Right atrium auricular region (tissue), 2 donors: ENCODE measurements at regions not wholly inside any gene's neighbourhood (a gene's known extent, or its start where the extent isn't known, plus 50 kb on each side); places are given as distances from the start of the nearest gene placed in this dataset.

ENCODE experiments used
- DNase-seq: peaks from one replicate; pipeline ENCODE4 v3.0.0-alpha.2; 2019; ENCODE audit warnings: low spot score
- H3K27ac ChIP-seq, 2 donors: fragments of 200-600 bp; sonication (generic); 1 replicate in 1 of 2; 2 replicates in 1 of 2; pipeline ENCODE4 v1.5.1; 2016 to 2019
- H3K27me3 ChIP-seq, 2 donors: fragments of 200-600 bp; sonication (generic); one replicate each; pipeline versions ENCODE4 v1.5.1 to v1.6.0; 2017 to 2019
- H3K36me3 ChIP-seq: fragments of 200-600 bp; sonication (generic); one replicate; pipeline ENCODE4 v1.5.1; 2016
- H3K4me1 ChIP-seq, 2 donors: fragments of 200-600 bp; sonication (generic); one replicate each; pipeline versions ENCODE4 v1.5.1 to v1.6.0; 2017 to 2019
- H3K4me3 ChIP-seq, 2 donors: fragments of 200-600 bp; sonication (generic); 1 replicate in 1 of 2; 2 replicates in 1 of 2; pipeline ENCODE4 v1.5.1; 2017 to 2019; ENCODE audit warnings: mild to moderate bottlenecking in 1 of 2, moderate library complexity in 1 of 2
- H3K9me3 ChIP-seq, 2 donors: fragments of 200-600 bp; sonication (generic); one replicate each; pipeline ENCODE4 v1.5.1; 2019
- TF ChIP-seq, protein P1 (sequence below), 2 donors: fragments of 200-600 bp; sonication (generic); IDR thresholded peaks; one replicate each; pipeline ENCODE4 v1.5.1; 2019; ENCODE audit warnings: antibody characterized with exemption in 2 of 2

DNA sequence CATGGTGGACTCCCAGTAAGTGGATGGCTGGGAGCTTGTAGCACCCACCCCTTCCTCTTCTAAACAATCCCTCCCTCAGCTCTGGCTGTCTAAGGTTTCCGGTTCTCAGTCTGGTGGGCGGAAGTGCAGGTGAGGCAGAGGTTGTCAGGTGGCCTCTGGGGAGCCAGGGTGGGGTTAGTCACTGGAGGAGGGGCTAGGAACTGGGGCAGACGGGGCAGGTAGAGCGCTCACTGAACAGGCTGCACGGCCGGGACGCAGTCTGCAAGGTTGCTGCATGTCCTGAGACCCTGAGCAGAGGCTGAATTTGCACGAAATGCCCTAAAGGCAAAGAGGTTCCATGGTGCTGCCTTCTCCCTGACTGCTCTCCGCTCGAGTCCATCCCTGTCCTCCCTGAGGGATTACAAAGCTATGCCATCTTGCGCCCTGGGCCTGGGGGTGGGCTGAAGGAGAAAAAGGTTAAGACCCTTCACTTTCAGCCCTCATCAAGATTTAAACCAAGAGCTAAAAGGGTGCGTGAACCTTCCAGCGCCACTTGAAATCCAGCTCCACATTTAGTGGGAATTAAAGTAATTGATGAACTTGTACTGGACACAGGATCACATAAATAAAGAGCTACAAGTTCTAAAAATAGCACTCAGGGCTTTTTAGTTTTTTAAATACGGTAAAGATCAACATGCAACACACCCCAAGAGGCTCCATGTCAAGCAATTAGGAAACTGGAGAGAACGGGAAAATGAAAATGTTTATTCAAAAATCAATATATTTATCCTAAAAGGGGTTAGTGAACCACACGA, 62.3 kb upstream of the CTBP2 start:
- Histone ChIP-seq H3K9me3 (no peaks in the 10 kb centered on the region), H3K4me3 (no peak overlapping the region), H3K36me3 (no peaks in the 10 kb centered on the region), H3K4me1 (no peaks in the 10 kb centered on the region), H3K27me3 (no peaks in the 10 kb centered on the region), H3K27ac (no peak overlapping the region)
- TF ChIP-seq, protein P1, sequence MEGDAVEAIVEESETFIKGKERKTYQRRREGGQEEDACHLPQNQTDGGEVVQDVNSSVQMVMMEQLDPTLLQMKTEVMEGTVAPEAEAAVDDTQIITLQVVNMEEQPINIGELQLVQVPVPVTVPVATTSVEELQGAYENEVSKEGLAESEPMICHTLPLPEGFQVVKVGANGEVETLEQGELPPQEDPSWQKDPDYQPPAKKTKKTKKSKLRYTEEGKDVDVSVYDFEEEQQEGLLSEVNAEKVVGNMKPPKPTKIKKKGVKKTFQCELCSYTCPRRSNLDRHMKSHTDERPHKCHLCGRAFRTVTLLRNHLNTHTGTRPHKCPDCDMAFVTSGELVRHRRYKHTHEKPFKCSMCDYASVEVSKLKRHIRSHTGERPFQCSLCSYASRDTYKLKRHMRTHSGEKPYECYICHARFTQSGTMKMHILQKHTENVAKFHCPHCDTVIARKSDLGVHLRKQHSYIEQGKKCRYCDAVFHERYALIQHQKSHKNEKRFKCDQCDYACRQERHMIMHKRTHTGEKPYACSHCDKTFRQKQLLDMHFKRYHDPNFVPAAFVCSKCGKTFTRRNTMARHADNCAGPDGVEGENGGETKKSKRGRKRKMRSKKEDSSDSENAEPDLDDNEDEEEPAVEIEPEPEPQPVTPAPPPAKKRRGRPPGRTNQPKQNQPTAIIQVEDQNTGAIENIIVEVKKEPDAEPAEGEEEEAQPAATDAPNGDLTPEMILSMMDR (IDR thresholded peaks at IDR 0.05): no peak
- no peak for DNase-seq

DNA sequence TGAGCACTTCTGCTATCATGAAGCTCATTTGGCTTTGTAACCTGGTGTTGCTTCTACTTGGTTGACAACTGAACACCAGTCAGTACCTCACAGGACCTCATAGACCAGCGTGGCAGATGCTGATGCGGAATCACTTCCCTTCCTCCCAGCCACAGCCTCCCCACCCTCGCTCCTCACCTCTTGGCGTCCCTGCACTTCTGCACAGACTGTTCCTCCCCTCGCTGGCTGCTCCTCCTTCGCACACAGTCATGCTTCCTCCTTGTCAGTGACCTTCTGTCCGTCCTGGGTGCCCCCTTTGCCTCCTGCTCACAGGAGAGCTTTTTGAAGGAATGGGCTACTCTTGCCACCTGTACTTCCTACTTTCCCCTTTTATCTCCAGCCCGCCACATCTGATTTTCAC, 61.4 kb upstream of the CTBP2 start:
- H3K27ac ChIP-seq: no peak overlapping the region
- H3K27me3 ChIP-seq: no peaks in the 10 kb centered on the region
- no peak for DNase-seq
- H3K9me3 ChIP-seq: no peaks in the 10 kb centered on the region
- H3K4me3 ChIP-seq: no peak overlapping the region
- no peaks in the 10 kb centered on the region for H3K36me3 ChIP-seq
- H3K4me1 ChIP-seq: no peaks in the 10 kb centered on the region
- TF ChIP-seq, protein P1 (IDR thresholded peaks at IDR 0.05): no peak

DNA sequence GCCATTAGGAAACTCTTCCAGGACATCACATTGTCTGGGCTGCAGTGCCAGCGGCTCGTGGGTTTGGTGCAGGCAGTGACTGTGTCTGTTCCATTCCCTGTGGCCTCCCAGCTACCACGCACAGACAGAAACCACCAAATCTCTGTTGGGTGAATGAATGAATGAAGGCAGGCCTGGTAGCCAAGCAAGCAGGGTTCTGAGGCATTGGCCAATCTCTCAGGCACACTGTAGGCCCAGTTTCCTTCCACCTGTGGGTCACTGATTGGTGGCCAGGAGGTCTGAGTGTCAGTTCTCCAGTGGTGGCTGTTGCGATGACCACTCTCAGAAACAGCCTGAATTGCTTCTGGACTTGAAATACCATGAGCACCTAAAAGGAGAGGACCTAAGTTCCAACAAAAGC, 59.4 kb upstream of the CTBP2 start:
- H3K27me3 ChIP-seq: no peaks in the 10 kb centered on the region
- TF ChIP-seq, protein P1 (IDR thresholded peaks at IDR 0.05): no peak

DNA sequence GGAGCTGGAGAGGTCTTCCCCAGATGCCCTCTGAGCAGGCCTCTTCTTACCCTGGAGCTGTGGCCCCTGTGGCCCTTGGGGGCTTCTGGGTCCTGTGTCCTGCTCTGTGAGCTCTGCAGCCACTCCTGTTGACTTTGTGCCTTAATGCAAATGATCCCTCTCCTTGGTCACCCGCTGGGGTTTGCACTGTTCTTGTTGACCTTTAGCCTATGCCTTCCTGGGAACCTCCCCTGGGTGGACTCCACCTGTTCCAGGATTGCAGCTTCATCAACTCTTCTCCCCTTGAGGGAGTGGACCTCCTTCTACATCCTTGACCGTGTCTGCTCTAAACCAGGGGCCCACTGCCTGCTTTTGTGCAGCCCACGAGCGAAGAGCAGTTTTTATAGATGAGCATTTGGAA, 58.6 kb upstream of the CTBP2 start:
- no peaks in the 10 kb centered on the region for H3K27me3 ChIP-seq
- no peaks in the 10 kb centered on the region for H3K36me3 ChIP-seq
- no peak for DNase-seq
- no peak overlapping the region for H3K4me3 ChIP-seq
- H3K9me3 ChIP-seq: no peaks in the 10 kb centered on the region
- TF ChIP-seq, protein P1 (IDR thresholded peaks at IDR 0.05): no peak
- no peaks in the 10 kb centered on the region for H3K4me1 ChIP-seq
- H3K27ac ChIP-seq: no peak overlapping the region

More for the DNA sequence above, 59.4 kb upstream of the CTBP2 start:
- Histone ChIP-seq H3K4me3 (no peak overlapping the region), H3K9me3 (no peaks in the 10 kb centered on the region), H3K36me3 (no peaks in the 10 kb centered on the region), H3K27ac (no peak overlapping the region), H3K4me1 (no peaks in the 10 kb centered on the region)
- no peak for DNase-seq

DNA sequence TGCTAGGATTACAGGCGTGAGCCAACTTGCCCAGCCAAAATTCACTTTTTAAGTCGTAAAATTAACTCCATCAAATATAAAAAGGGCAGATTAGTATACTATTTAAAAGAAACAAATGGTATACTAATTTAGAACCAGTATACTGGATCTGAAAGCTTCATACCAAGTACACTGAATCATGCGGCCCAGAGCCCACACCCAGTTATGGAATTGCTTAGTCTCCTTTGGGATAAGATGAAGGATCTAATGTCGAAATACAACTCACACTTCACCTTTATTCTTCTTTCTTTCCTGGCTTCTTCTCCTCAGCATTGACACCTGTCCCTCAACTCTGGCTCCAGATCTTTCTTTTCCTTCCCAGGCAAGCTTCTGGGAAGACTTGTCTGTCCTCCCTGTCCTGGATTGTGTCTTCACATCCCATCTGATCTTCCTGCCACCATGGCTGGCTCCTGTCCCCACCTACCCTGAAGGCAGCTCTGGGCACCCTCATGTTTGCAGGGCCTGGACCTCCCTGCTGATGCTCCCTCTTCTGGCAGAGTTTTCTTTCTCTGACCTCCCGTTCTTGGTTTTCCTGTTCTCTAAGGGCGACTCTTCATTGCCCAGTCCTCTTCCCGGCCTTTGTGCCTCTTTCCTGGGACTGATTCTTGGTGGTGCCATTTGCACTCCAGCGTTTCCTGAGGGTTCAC, 57.8 kb upstream of the CTBP2 start:
- no peaks in the 10 kb centered on the region for H3K4me1 ChIP-seq
- no peaks in the 10 kb centered on the region for H3K27me3 ChIP-seq

More for the DNA sequence above, 57.8 kb upstream of the CTBP2 start:
- Histone ChIP-seq H3K9me3 (no peaks in the 10 kb centered on the region), H3K36me3 (no peaks in the 10 kb centered on the region), H3K27ac (no peak overlapping the region), H3K4me3 (no peak overlapping the region)
- TF ChIP-seq, protein P1 (IDR thresholded peaks at IDR 0.05): no peak
- no peak for DNase-seq
